H1 (cell line): ENCODE measurements at regions not wholly inside any gene's neighbourhood (a gene's known extent, or its start where the extent isn't known, plus 50 kb on each side); places are given as distances from the start of the nearest gene placed in this dataset.

Experiments used
- CREB1 ChIP-seq: IDR thresholded peaks from 2 replicates; pipeline ENCODE4 v1.6.1; 2012; ENCODE audit warnings: inconsistent platforms
- EP300 ChIP-seq, 2 experiments: IDR thresholded peaks; 1 replicate in 1 of 2; 2 replicates in 1 of 2; pipeline ENCODE4 v1.6.1; 2011 to 2012; ENCODE audit warnings: low read depth in 2 of 2, low read length in 2 of 2, mild to moderate bottlenecking in 2 of 2, borderline replicate concordance in 1 of 2, inconsistent platforms in 1 of 2, moderate library complexity in 1 of 2
- EZH2 ChIP-seq: fragments of 200-600 bp; sonication (generic); IDR thresholded peaks from 2 replicates; pipeline ENCODE4 v1.7.1; 2012; ENCODE audit warnings: low read depth, mild to moderate bottlenecking, moderate library complexity, low read length, inconsistent platforms; ENCODE audit not compliant: severe bottlenecking
- HDAC2 ChIP-seq, 2 experiments: fragments of 300-600 bp in 1 of 2; sonication (generic) in 1 of 2; IDR thresholded peaks; 2 replicates each; pipeline ENCODE4 v1.6.1; 2011 to 2012; ENCODE audit warnings: low read depth in 2 of 2, low read length in 2 of 2, mild to moderate bottlenecking in 2 of 2, moderate library complexity in 2 of 2, borderline replicate concordance in 1 of 2, inconsistent platforms in 1 of 2
- JUN ChIP-seq: IDR thresholded peaks from 2 replicates; pipeline ENCODE4 v1.6.1; 2011; ENCODE audit warnings: low read depth, mild to moderate bottlenecking, improper control_type of control experiment, low read length
- POLR2A ChIP-seq, 2 experiments: IDR thresholded peaks; 1 replicate in 1 of 2; 2 replicates in 1 of 2; pipeline ENCODE4 v1.6.1; 2011; ENCODE audit warnings: low read depth in 2 of 2, low read length in 2 of 2, mild to moderate bottlenecking in 2 of 2; ENCODE audit errors: control extremely low read depth in 1 of 2
- POLR2AphosphoS5 ChIP-seq: IDR thresholded peaks from 2 replicates; pipeline ENCODE4 v1.6.1; 2011; ENCODE audit warnings: low read depth, low read length
- RAD21 ChIP-seq, 2 experiments: IDR thresholded peaks in 1 of 2; conservative IDR thresholded peaks in 1 of 2; 2 replicates each; pipeline ENCODE4 v1.6.1; 2011; ENCODE audit warnings: low read depth in 2 of 2, low read length in 2 of 2, improper control_type of control experiment in 1 of 2, inconsistent platforms in 1 of 2, mild to moderate bottlenecking in 1 of 2, moderate library complexity in 1 of 2
- SAP30 ChIP-seq: fragments of 300-600 bp; sonication (generic); IDR thresholded peaks from 2 replicates; pipeline ENCODE4 v1.7.1; 2012; ENCODE audit warnings: low read length, moderate library complexity, mild to moderate bottlenecking, inconsistent platforms; ENCODE audit not compliant: insufficient read depth, insufficient replicate concordance
- YY1 ChIP-seq: IDR thresholded peaks from 2 replicates; pipeline ENCODE4 v1.6.1; 2011; ENCODE audit warnings: low read depth, mild to moderate bottlenecking, low read length
- TF ChIP-seq, protein P1 (sequence below), 3 experiments: IDR thresholded peaks; 1 replicate in 2 of 3; 2 replicates in 1 of 3; pipeline versions ENCODE4 v1.5.1 to v1.6.1; 2011; ENCODE audit warnings: low read length in 3 of 3, mild to moderate bottlenecking in 3 of 3, inconsistent platforms in 2 of 3, low read depth in 1 of 3, moderate library complexity in 1 of 3; ENCODE audit not compliant: insufficient read depth in 1 of 3; ENCODE audit errors: control extremely low read depth in 1 of 3

DNA sequence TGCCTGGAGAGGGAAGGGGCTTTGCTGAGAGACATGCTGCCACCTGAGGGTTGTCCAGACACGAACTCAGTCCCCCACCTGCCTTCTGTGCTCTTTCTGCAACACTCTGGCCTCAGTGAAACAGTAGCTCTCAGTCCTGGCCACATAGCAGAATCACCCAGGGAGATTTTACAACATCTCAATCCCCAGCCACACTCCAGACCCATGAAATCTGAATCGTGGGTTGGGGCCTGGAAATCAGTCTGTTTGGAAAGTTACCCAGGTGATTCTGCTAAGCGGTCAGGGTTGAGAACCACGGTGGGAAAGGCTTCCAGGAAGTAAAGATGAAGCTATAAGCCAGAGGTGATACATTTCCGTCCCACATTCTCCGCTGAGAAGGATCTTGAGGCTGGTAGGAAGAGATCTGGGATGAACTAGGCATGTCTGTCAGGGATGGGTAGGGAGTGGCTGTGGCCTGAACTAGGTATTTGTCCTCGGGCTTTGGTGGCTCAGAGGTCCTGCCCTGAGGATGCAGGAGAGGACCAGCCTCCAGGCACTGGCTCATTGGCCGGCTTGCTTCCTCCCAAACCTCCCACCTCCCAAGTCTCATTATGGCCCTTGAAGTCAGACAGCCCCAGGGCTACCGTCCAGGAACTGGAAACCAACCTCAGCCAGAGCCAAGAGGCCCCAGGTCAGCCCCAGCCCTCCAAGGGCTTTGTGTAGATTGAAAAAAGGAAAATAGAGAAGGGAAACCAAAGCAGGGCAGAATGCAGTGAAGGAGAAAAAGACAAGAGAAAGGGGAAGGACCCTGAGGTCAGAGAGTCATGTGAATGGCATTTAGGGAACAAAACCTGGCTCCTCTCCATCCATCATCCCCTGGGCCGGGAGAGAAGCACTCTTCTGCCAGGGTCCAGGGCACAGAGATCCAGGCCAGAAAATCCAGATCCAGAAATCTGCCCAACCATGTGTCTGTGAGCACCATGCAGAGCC is 119.6 kb downstream of the ZFP36L2 start:
- no peak for TF ChIP-seq HDAC2 (IDR thresholded peaks at IDR 0.05; ENCODE audit: borderline replicate concordance in 1 of 2, low read depth in 2 of 2, low read length in 2 of 2)
- no peak for TF ChIP-seq POLR2A (IDR thresholded peaks at IDR 0.05; ENCODE audit: control extremely low read depth in 1 of 2, low read depth in 2 of 2, low read length in 2 of 2)
- no peak for TF ChIP-seq POLR2AphosphoS5
- no peak for TF ChIP-seq JUN
- TF ChIP-seq YY1: no peak
- TF ChIP-seq RAD21 (IDR thresholded peaks at IDR 0.05 in 1 of 2, conservative IDR thresholded peaks at IDR 0.05 in 1 of 2; ENCODE audit: low read depth in 2 of 2, low read length in 2 of 2): no peak
- TF ChIP-seq CREB1: no peak
- TF ChIP-seq EP300 (IDR thresholded peaks at IDR 0.05; ENCODE audit: borderline replicate concordance in 1 of 2, low read depth in 2 of 2, low read length in 2 of 2): no peak
- TF ChIP-seq, protein P1, sequence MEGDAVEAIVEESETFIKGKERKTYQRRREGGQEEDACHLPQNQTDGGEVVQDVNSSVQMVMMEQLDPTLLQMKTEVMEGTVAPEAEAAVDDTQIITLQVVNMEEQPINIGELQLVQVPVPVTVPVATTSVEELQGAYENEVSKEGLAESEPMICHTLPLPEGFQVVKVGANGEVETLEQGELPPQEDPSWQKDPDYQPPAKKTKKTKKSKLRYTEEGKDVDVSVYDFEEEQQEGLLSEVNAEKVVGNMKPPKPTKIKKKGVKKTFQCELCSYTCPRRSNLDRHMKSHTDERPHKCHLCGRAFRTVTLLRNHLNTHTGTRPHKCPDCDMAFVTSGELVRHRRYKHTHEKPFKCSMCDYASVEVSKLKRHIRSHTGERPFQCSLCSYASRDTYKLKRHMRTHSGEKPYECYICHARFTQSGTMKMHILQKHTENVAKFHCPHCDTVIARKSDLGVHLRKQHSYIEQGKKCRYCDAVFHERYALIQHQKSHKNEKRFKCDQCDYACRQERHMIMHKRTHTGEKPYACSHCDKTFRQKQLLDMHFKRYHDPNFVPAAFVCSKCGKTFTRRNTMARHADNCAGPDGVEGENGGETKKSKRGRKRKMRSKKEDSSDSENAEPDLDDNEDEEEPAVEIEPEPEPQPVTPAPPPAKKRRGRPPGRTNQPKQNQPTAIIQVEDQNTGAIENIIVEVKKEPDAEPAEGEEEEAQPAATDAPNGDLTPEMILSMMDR (IDR thresholded peaks at IDR 0.05; ENCODE audit: control extremely low read depth in 1 of 3, insufficient read depth in 1 of 3, low read depth in 1 of 3, low read length in 3 of 3): no peak
- no peak for TF ChIP-seq EZH2
- no peak for TF ChIP-seq SAP30
